ENCODE measurements at regions not wholly inside any gene's neighbourhood (a gene's known extent, or its start where the extent isn't known, plus 50 kb on each side); places are given as distances from the start of the nearest gene placed in this dataset.

DNA sequence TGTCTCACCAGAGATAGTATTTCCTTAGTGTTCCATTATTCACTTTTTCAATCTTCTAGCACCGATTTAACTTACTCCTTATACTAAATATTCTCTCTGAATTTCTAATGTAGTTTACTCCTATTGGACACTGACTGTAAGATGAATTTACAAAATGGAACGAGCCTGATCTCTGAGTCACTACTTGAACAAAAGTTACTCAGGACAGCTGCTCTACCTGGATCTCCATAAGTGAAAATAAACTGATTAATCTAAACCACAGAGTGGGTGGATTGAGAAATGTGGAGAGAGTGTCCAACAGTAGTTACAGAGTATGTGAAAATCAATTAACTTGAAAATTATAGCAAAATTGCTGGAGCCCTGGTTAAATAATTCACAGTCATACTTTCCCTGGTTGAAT is 141.7 kb upstream of the CHORDC1 start:
- Histone ChIP-seq H3K4me1 (ENCODE audit: control extremely low read depth in 1 of 4, control insufficient read depth in 4 of 4, insufficient read depth in 4 of 4, low read length in 3 of 4) (no peaks in the 10 kb centered on the region), H3K27ac (ENCODE audit: insufficient read depth in 1 of 2, low read depth in 1 of 2, low read length in 2 of 2, poor library complexity in 1 of 2, severe bottlenecking in 2 of 2) (no peak overlapping the region), H3K9me3 (ENCODE audit: control extremely low read depth in 1 of 5, control insufficient read depth in 4 of 5, insufficient read depth in 2 of 5, low read depth in 1 of 5, low read length in 4 of 5) (no peaks in the 10 kb centered on the region), H3K4me3 (ENCODE audit: control insufficient read depth in 1 of 7, extremely low read depth in 1 of 7, insufficient read depth in 4 of 7, low read depth in 2 of 7, low read length in 6 of 7) (no peak overlapping the region), H3K27me3 (replicated peaks in 2 of 5; ENCODE audit: control insufficient read depth in 4 of 5, insufficient read depth in 5 of 5, low read length in 4 of 5) (no peaks in the 10 kb centered on the region), H3K36me3 (ENCODE audit: control insufficient read depth in 4 of 4, insufficient read depth in 4 of 4, low read length in 3 of 4) (no peaks in the 10 kb centered on the region)
- WGBS (ENCODE audit: insufficient coverage): 100% methylated on average over 1 of the region's 2 CpGs
- CTCF ChIA-PET: no interaction called here
- DNase-seq: no peak
- POLR2A ChIA-PET: no interaction called here

DNA sequence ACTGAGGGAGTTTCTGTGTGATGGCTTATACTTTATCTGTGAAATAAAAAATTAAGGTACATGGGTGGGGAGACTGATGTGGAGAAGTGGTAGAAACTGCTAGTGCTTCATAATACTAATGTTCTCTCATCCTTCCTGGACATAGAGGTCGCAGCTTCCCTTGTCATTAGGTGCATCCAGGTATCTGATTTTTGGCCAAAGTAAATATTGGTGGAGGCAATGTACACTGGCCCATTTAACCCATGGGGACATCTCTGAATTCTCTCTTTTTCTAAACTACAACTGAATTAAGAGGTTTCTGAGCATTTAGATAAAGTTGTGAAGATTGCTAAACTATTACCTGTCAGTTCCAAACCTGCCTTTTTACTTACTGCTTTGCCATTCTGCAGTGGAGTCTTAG is 140.9 kb upstream of the CHORDC1 start:
- no peaks in the 10 kb centered on the region for H3K4me1 ChIP-seq (ENCODE audit: control extremely low read depth in 1 of 4, control insufficient read depth in 4 of 4, insufficient read depth in 4 of 4, low read length in 3 of 4)
- WGBS (ENCODE audit: insufficient coverage): no CpG with 5 or more reads among the region's 1 CpG
- ChIA-PET CTCF (no interaction called here), POLR2A (no interaction called here)
- no peaks in the 10 kb centered on the region for H3K36me3 ChIP-seq (ENCODE audit: control insufficient read depth in 4 of 4, insufficient read depth in 4 of 4, low read length in 3 of 4)
- H3K4me3 ChIP-seq (ENCODE audit: control insufficient read depth in 1 of 7, extremely low read depth in 1 of 7, insufficient read depth in 4 of 7, low read depth in 2 of 7, low read length in 6 of 7): no peak overlapping the region
- H3K27ac ChIP-seq (ENCODE audit: insufficient read depth in 1 of 2, low read depth in 1 of 2, low read length in 2 of 2, poor library complexity in 1 of 2, severe bottlenecking in 2 of 2): no peak overlapping the region
- H3K27me3 ChIP-seq (replicated peaks in 2 of 5; ENCODE audit: control insufficient read depth in 4 of 5, insufficient read depth in 5 of 5, low read length in 4 of 5): no peaks in the 10 kb centered on the region
- no peaks in the 10 kb centered on the region for H3K9me3 ChIP-seq (ENCODE audit: control extremely low read depth in 1 of 5, control insufficient read depth in 4 of 5, insufficient read depth in 2 of 5, low read depth in 1 of 5, low read length in 4 of 5)
- no peak for DNase-seq

DNA sequence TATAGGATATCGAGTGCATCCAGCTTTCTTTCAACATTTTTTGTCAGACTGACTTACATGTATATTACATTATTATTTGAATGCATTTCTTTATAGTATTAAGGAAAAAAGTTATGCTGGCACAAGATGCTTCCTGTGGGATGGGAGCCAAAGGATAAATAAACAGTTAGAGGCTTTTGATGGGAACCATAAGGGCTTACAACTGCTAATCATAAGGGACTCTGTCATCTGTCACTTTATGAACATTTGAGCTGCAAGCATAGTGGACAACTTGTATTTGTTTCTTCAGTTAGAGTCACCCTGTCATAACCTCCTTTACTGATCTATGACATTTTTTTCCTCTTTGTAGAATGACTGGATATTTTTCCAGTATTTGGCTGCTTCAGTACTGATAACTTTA is 132.4 kb upstream of the CHORDC1 start:
- POLR2A ChIA-PET: no interaction called here
- CTCF ChIA-PET: no interaction called here
- Histone ChIP-seq H3K4me3 (ENCODE audit: control insufficient read depth in 1 of 7, extremely low read depth in 1 of 7, insufficient read depth in 4 of 7, low read depth in 2 of 7, low read length in 6 of 7) (no peak overlapping the region), H3K27me3 (replicated peaks in 2 of 5; ENCODE audit: control insufficient read depth in 4 of 5, insufficient read depth in 5 of 5, low read length in 4 of 5) (no peaks in the 10 kb centered on the region), H3K36me3 (ENCODE audit: control insufficient read depth in 4 of 4, insufficient read depth in 4 of 4, low read length in 3 of 4) (no peaks in the 10 kb centered on the region), H3K27ac (ENCODE audit: insufficient read depth in 1 of 2, low read depth in 1 of 2, low read length in 2 of 2, poor library complexity in 1 of 2, severe bottlenecking in 2 of 2) (no peak overlapping the region), H3K9me3 (ENCODE audit: control extremely low read depth in 1 of 5, control insufficient read depth in 4 of 5, insufficient read depth in 2 of 5, low read depth in 1 of 5, low read length in 4 of 5) (no peaks in the 10 kb centered on the region), H3K4me1 (ENCODE audit: control extremely low read depth in 1 of 4, control insufficient read depth in 4 of 4, insufficient read depth in 4 of 4, low read length in 3 of 4) (no peaks in the 10 kb centered on the region)
- no CpG with 5 or more reads among the region's 1 CpG for WGBS (ENCODE audit: insufficient coverage)
- no peak for DNase-seq

DNA sequence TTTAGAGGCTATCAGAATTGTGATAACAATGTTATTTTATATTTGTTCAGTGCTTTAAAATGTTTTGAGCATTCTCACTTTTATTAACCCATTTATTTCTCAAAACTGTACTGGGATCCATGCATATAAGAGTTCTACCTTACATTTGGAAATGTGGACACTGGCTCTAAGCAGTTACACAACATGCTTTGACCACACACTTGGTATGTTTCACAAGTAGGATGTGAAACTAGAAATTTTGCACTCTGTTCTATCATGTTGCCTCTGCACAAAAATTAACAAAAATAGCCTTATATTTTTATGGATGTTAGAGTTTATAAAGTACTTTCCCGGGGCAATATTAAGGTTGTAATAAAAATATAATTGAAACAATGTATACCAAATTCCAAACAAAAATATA is 126.9 kb upstream of the CHORDC1 start:
- no CpG with 5 or more reads among the region's 1 CpG for WGBS (ENCODE audit: insufficient coverage)

DNA sequence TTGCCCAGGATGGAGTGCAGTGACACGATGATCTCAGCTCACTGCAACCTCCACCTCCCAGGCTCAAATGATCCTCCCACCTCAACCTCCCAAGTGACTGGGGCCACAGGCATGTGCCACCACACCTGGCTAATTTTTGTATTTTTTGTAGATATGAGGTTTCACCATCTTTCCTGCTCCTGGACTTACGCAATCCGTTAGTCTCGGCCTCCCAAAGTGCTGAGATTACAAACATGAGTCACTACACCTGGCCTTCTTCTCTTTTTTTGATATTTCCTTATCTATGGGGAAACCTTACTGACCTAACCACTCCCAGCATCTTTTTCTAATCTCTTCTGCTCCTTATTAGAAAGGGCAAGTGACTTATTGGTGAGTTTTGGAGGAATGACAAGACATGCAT is 121.7 kb upstream of the CHORDC1 start:
- ChIA-PET CTCF (no interaction called here), POLR2A (no interaction called here)
- H3K4me3 ChIP-seq (ENCODE audit: control insufficient read depth in 1 of 7, extremely low read depth in 1 of 7, insufficient read depth in 4 of 7, low read depth in 2 of 7, low read length in 6 of 7): no peak overlapping the region
- WGBS (ENCODE audit: insufficient coverage): 100% methylated on average over 1 of the region's 4 CpGs
- no peak for DNase-seq
- no peaks in the 10 kb centered on the region for H3K27me3 ChIP-seq (replicated peaks in 2 of 5; ENCODE audit: control insufficient read depth in 4 of 5, insufficient read depth in 5 of 5, low read length in 4 of 5)
- no peaks in the 10 kb centered on the region for H3K4me1 ChIP-seq (ENCODE audit: control extremely low read depth in 1 of 4, control insufficient read depth in 4 of 4, insufficient read depth in 4 of 4, low read length in 3 of 4)
- no peaks in the 10 kb centered on the region for H3K36me3 ChIP-seq (ENCODE audit: control insufficient read depth in 4 of 4, insufficient read depth in 4 of 4, low read length in 3 of 4)
- no peak overlapping the region for H3K27ac ChIP-seq (ENCODE audit: insufficient read depth in 1 of 2, low read depth in 1 of 2, low read length in 2 of 2, poor library complexity in 1 of 2, severe bottlenecking in 2 of 2)
- H3K9me3 ChIP-seq (ENCODE audit: control extremely low read depth in 1 of 5, control insufficient read depth in 4 of 5, insufficient read depth in 2 of 5, low read depth in 1 of 5, low read length in 4 of 5): no peaks in the 10 kb centered on the region

More for the DNA sequence above, 126.9 kb upstream of the CHORDC1 start:
- Histone ChIP-seq H3K4me3 (ENCODE audit: control insufficient read depth in 1 of 7, extremely low read depth in 1 of 7, insufficient read depth in 4 of 7, low read depth in 2 of 7, low read length in 6 of 7) (no peak overlapping the region), H3K4me1 (ENCODE audit: control extremely low read depth in 1 of 4, control insufficient read depth in 4 of 4, insufficient read depth in 4 of 4, low read length in 3 of 4) (no peaks in the 10 kb centered on the region), H3K36me3 (ENCODE audit: control insufficient read depth in 4 of 4, insufficient read depth in 4 of 4, low read length in 3 of 4) (no peaks in the 10 kb centered on the region), H3K9me3 (ENCODE audit: control extremely low read depth in 1 of 5, control insufficient read depth in 4 of 5, insufficient read depth in 2 of 5, low read depth in 1 of 5, low read length in 4 of 5) (no peaks in the 10 kb centered on the region), H3K27me3 (replicated peaks in 2 of 5; ENCODE audit: control insufficient read depth in 4 of 5, insufficient read depth in 5 of 5, low read length in 4 of 5) (no peaks in the 10 kb centered on the region), H3K27ac (ENCODE audit: insufficient read depth in 1 of 2, low read depth in 1 of 2, low read length in 2 of 2, poor library complexity in 1 of 2, severe bottlenecking in 2 of 2) (no peak overlapping the region)
- CTCF ChIA-PET: no interaction called here
- POLR2A ChIA-PET: no interaction called here
- no peak for DNase-seq

DNA sequence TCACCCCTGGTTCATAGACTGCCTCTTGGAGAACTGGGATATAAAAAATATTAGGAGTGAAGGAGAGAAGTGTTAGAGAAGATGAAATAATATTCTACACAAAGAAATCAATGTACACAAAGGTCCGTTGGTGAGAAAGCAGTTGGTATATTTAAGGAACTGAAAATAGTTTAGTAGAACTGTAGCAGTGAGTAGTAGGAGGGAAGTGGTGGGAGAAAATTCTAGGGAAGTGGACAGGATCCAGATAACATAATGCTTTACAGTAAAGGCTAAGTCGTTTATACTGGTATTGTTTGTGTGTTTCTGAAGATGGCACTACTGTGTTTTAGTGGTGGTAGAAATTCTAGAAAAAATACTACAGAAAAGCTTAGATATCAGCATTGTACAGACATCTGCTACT is 120.8 kb upstream of the CHORDC1 start:
- Histone ChIP-seq H3K4me1 (ENCODE audit: control extremely low read depth in 1 of 4, control insufficient read depth in 4 of 4, insufficient read depth in 4 of 4, low read length in 3 of 4) (no peaks in the 10 kb centered on the region), H3K9me3 (ENCODE audit: control extremely low read depth in 1 of 5, control insufficient read depth in 4 of 5, insufficient read depth in 2 of 5, low read depth in 1 of 5, low read length in 4 of 5) (no peaks in the 10 kb centered on the region), H3K27ac (ENCODE audit: insufficient read depth in 1 of 2, low read depth in 1 of 2, low read length in 2 of 2, poor library complexity in 1 of 2, severe bottlenecking in 2 of 2) (no peak overlapping the region), H3K4me3 (ENCODE audit: control insufficient read depth in 1 of 7, extremely low read depth in 1 of 7, insufficient read depth in 4 of 7, low read depth in 2 of 7, low read length in 6 of 7) (no peak overlapping the region), H3K27me3 (replicated peaks in 2 of 5; ENCODE audit: control insufficient read depth in 4 of 5, insufficient read depth in 5 of 5, low read length in 4 of 5) (no peaks in the 10 kb centered on the region), H3K36me3 (ENCODE audit: control insufficient read depth in 4 of 4, insufficient read depth in 4 of 4, low read length in 3 of 4) (no peaks in the 10 kb centered on the region)
- WGBS (ENCODE audit: insufficient coverage): 25% methylated on average over 1 of the region's 2 CpGs
- ChIA-PET CTCF (interaction anchor here (0.6 kb wide), 1 partner anchor 9 kb away, joined by 3 read pairs; no protein-coding TSS in a partner anchor), POLR2A (no interaction called here)
- no peak for DNase-seq

DNA sequence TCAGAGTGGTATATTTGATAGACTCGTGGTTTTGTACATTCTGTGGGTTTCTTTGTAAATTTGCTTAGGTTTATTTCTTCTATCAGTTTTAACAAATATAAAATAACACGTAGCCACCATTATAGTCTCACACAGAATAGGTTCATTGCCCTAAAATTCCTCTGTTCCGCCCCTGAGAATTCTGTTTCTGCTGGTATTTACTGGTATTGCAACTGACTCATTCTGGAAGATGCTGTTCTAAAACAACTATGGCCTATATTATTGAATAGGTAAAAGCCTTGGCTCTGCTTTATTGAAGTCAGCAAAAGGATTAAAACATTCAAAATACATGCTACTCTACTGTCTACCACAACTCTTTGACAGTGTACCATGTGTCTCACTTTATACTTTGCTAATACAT is 119.1 kb upstream of the CHORDC1 start:
- H3K27me3 ChIP-seq (replicated peaks in 2 of 5; ENCODE audit: control insufficient read depth in 4 of 5, insufficient read depth in 5 of 5, low read length in 4 of 5): no peaks in the 10 kb centered on the region
- H3K36me3 ChIP-seq (ENCODE audit: control insufficient read depth in 4 of 4, insufficient read depth in 4 of 4, low read length in 3 of 4): no peaks in the 10 kb centered on the region
- no peak for DNase-seq
- H3K27ac ChIP-seq (ENCODE audit: insufficient read depth in 1 of 2, low read depth in 1 of 2, low read length in 2 of 2, poor library complexity in 1 of 2, severe bottlenecking in 2 of 2): no peak overlapping the region
- ChIA-PET POLR2A (no interaction called here), CTCF (no interaction called here)
- no peaks in the 10 kb centered on the region for H3K9me3 ChIP-seq (ENCODE audit: control extremely low read depth in 1 of 5, control insufficient read depth in 4 of 5, insufficient read depth in 2 of 5, low read depth in 1 of 5, low read length in 4 of 5)
- no peaks in the 10 kb centered on the region for H3K4me1 ChIP-seq (ENCODE audit: control extremely low read depth in 1 of 4, control insufficient read depth in 4 of 4, insufficient read depth in 4 of 4, low read length in 3 of 4)
- no peak overlapping the region for H3K4me3 ChIP-seq (ENCODE audit: control insufficient read depth in 1 of 7, extremely low read depth in 1 of 7, insufficient read depth in 4 of 7, low read depth in 2 of 7, low read length in 6 of 7)
- WGBS (ENCODE audit: insufficient coverage): no CpG with 5 or more reads among the region's 3 CpGs

DNA sequence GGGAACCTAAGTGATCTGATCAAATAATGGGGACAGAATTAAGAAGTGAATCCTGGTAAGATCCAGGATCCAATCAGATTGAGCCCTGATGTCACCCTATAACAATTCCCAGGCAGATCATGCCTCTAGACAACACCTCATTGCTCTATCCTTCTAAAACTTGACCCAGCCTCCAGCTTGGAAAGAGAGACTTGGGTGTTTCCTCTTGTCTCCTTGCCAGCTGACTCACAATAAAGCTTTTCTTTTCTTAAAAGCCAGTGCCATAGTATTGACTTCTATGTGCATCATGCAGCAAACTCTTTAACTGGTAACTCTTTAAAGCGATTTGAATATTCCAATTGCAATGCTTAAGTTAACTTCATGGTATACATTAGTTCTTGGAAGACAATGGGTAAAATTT is 109.6 kb upstream of the CHORDC1 start:
- H3K9me3 ChIP-seq (ENCODE audit: control extremely low read depth in 1 of 5, control insufficient read depth in 4 of 5, insufficient read depth in 2 of 5, low read depth in 1 of 5, low read length in 4 of 5): no peaks in the 10 kb centered on the region
- CTCF ChIA-PET: no interaction called here
- no peaks in the 10 kb centered on the region for H3K4me1 ChIP-seq (ENCODE audit: control extremely low read depth in 1 of 4, control insufficient read depth in 4 of 4, insufficient read depth in 4 of 4, low read length in 3 of 4)
- no peak overlapping the region for H3K27ac ChIP-seq (ENCODE audit: insufficient read depth in 1 of 2, low read depth in 1 of 2, low read length in 2 of 2, poor library complexity in 1 of 2, severe bottlenecking in 2 of 2)
- WGBS (ENCODE audit: insufficient coverage): no CpG with 5 or more reads among the region's 1 CpG
- no peaks in the 10 kb centered on the region for H3K36me3 ChIP-seq (ENCODE audit: control insufficient read depth in 4 of 4, insufficient read depth in 4 of 4, low read length in 3 of 4)
- no peaks in the 10 kb centered on the region for H3K27me3 ChIP-seq (replicated peaks in 2 of 5; ENCODE audit: control insufficient read depth in 4 of 5, insufficient read depth in 5 of 5, low read length in 4 of 5)
- no peak overlapping the region for H3K4me3 ChIP-seq (ENCODE audit: control insufficient read depth in 1 of 7, extremely low read depth in 1 of 7, insufficient read depth in 4 of 7, low read depth in 2 of 7, low read length in 6 of 7)
- POLR2A ChIA-PET: no interaction called here
- DNase-seq: no peak
